ENCODE measurements at regions not wholly inside any gene's neighbourhood (a gene's known extent, or its start where the extent isn't known, plus 50 kb on each side); places are given as distances from the start of the nearest gene placed in this dataset.

DNA sequence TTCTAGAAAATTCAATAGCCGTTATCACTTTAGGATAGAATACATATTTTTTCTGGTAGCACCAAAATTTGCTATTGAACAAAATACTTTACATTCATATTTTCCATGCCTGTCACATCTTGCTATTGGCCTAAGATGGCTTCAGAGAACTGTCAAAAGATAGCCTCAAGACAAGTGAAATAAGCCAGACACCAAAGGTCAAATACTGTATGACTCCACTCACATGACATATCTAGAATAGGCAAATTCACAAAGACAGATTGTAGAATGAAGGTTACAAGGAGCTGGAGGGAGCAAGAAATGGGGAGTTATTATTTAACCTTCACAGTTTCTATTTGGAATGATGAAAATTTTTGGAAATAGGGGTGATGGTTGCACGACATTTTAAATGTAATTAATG is 223.7 kb upstream of the ZC3H12C start:
- TF ChIP-seq, protein P1, sequence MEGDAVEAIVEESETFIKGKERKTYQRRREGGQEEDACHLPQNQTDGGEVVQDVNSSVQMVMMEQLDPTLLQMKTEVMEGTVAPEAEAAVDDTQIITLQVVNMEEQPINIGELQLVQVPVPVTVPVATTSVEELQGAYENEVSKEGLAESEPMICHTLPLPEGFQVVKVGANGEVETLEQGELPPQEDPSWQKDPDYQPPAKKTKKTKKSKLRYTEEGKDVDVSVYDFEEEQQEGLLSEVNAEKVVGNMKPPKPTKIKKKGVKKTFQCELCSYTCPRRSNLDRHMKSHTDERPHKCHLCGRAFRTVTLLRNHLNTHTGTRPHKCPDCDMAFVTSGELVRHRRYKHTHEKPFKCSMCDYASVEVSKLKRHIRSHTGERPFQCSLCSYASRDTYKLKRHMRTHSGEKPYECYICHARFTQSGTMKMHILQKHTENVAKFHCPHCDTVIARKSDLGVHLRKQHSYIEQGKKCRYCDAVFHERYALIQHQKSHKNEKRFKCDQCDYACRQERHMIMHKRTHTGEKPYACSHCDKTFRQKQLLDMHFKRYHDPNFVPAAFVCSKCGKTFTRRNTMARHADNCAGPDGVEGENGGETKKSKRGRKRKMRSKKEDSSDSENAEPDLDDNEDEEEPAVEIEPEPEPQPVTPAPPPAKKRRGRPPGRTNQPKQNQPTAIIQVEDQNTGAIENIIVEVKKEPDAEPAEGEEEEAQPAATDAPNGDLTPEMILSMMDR (conservative IDR thresholded peaks at IDR 0.05; ENCODE audit: low read depth, low read length) = no peak
- H3K4me3 ChIP-seq (ENCODE audit: low read length) = no peak overlapping the region
- DNase-seq (ENCODE audit: low read depth) = no peak

DNA sequence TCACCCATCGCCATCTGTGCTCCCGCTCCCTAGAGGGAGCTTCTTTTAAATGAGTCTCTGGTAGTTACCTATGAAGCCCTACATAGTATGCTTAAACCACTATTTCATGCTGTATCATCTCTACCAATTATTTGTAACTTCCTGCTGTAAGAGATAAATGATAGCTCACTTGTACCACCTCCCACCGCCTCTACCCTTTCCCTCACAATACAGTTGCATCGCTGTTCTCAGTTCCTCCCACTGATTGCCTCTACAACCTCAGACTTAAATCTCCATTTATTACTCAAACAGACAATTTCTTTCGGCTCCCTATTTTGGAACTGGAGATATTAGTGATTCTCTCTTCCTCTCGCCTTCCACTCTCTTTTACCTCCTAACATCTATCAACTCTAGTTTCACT is 222.9 kb upstream of the ZC3H12C start:
- DNase-seq (ENCODE audit: low read depth) = no peak
- TF ChIP-seq, protein P1 (conservative IDR thresholded peaks at IDR 0.05; ENCODE audit: low read depth, low read length) = no peak
- H3K4me3 ChIP-seq (ENCODE audit: low read length) = no peak overlapping the region

DNA sequence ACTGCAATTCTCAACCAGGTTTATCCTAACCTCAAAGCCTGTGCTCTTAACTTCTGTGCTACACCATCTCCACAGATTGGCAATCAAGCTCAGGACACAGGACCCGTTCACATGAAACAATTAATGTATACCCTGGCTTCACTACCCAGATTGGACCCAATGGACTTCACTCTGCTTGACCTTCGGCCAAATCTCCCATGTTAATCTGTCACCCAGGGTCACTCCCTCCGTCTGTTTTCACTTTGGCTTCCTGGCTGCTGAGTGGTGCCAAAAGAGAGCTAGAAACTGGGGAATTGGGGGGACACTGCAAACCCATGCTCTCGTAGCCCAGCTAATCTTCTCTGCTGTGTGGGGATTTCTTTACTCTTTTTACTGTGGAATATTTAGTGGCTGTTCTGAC is 216.1 kb upstream of the ZC3H12C start:
- no peak for DNase-seq (ENCODE audit: low read depth)
- TF ChIP-seq, protein P1 (conservative IDR thresholded peaks at IDR 0.05; ENCODE audit: low read depth, low read length) = no peak
- H3K4me3 ChIP-seq (ENCODE audit: low read length) = no peak overlapping the region

DNA sequence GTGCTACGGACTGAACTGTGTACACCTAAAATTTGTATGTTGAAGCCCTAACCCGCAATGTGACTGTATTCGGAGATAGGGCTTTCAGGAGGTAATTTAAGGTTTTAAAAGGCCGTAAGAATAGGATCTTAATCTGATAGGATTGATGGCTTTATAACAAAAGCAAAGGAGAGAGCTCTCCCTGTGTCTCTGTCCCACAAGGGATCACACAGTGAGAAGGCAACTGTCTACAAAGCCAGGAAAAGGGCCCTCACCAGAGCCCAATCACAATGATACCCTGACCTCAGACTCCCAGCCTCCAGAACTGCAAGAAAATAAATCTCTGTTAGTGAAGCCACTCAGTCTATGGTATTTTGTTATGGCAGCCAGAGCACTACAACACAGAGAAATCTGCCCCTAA is 208.7 kb upstream of the ZC3H12C start:
- no peak overlapping the region for H3K4me3 ChIP-seq (ENCODE audit: low read length)
- TF ChIP-seq, protein P1 (conservative IDR thresholded peaks at IDR 0.05; ENCODE audit: low read depth, low read length) = no peak
- DNase-seq (ENCODE audit: low read depth) = no peak

DNA sequence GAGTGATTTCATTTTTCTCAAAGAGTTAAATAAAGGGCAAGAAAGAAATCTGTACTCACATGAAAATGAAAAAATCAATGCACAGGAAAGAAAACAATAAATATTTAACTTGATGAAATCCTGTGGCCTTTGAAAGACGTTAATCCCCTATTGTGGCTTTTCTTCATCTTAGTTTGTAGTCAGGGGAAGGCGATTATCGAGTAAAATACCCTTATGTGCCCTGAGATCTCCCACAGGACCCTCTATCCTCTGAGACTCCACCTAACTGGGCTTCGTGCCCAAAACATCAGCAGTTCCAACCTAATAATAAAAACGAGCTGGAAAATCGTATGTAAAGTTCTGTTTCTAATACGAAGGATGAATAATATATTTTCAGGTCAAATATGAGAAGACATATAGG is 208.2 kb upstream of the ZC3H12C start:
- DNase-seq (ENCODE audit: low read depth) = peak; percentile 81
- no peak overlapping the region for H3K4me3 ChIP-seq (ENCODE audit: low read length)
- TF ChIP-seq, protein P1 (conservative IDR thresholded peaks at IDR 0.05; ENCODE audit: low read depth, low read length) = no peak

DNA sequence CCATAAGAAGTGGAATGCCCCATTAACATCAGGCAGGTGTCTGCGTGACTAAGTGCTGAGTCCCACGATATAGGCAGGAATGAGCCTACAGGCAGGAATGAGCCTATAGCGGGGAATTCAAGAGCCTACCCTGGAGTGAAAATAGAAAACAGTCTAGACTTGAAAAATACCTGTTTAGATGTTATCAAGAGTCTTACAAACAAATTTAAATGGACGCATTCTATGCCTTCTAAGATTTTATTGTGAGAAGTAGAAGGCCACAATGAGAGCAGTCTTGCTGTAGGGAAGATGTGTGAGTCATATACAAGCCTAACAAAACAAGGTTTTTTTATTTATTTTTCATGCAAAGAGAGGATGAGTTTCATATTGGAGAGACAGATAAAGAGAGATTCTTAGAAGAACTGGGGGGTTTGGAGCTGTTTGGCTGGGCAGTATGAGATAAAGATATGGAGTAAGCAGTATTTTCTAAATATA is 200.8 kb upstream of the ZC3H12C start:
- no peak for DNase-seq (ENCODE audit: low read depth)
- no peak overlapping the region for H3K4me3 ChIP-seq (ENCODE audit: low read length)
- TF ChIP-seq, protein P1 (conservative IDR thresholded peaks at IDR 0.05; ENCODE audit: low read depth, low read length) = no peak

DNA sequence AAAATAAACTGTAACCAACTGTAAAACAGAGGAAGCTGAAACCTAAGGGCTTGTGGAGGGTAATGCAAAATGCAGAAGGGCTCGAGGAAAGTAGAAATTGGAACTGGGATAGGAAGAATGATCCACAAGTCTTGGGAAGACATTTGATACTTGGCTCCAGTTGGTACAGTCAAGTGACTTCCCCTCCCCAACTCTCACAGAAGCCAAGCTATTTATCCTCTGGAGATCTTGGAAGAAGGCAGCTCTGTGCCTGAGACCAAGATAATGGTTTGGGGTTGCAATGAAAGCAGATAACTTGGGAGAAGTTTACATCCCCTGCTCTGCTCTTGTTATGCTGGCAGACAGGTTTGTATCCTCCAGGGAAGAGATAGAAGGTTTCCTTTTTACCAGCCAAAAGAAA is 198.9 kb upstream of the ZC3H12C start:
- no peak overlapping the region for H3K4me3 ChIP-seq (ENCODE audit: low read length)
- DNase-seq (ENCODE audit: low read depth) = no peak
- TF ChIP-seq, protein P1 (conservative IDR thresholded peaks at IDR 0.05; ENCODE audit: low read depth, low read length) = no peak

Data from retinal pigment epithelial cell (primary cell).